B cell (primary cell): ENCODE measurements at regions not wholly inside any gene's neighbourhood (a gene's known extent, or its start where the extent isn't known, plus 50 kb on each side); places are given as distances from the start of the nearest gene placed in this dataset.

Experiments used
- EZH2 ChIP-seq: IDR thresholded peaks from 2 replicates; pipeline ENCODE4 v1.6.1; 2012; ENCODE audit warnings: borderline replicate concordance, low read depth, mild to moderate bottlenecking, moderate library complexity, low read length; ENCODE audit not compliant: insufficient read depth, poor library complexity, severe bottlenecking
- TF ChIP-seq, protein P1 (sequence below): fragments of 200-600 bp; IDR thresholded peaks from one replicate; pipeline ENCODE4 v1.8.0; 2022; ENCODE audit warnings: antibody characterized with exemption, mild to moderate bottlenecking

DNA sequence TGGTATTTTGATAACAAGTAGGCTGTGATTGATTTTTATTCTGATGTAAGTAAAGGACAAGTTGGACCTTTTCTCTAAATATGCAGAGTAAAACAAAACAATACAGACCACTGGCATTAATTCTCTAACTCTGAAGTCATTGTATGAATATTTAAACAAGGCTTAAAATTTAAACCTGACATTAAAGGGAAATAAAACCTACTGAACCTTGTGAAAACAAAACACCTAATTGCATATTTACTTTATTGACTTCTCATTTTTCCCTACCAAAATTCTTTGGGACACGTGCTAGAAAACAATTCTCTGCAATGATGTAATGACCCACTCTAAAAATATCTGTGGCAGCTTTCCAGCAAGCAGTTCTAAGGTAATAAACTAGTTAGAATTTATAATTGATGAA is 369.7 kb upstream of the TRAM1L1 start:
- TF ChIP-seq, protein P1, sequence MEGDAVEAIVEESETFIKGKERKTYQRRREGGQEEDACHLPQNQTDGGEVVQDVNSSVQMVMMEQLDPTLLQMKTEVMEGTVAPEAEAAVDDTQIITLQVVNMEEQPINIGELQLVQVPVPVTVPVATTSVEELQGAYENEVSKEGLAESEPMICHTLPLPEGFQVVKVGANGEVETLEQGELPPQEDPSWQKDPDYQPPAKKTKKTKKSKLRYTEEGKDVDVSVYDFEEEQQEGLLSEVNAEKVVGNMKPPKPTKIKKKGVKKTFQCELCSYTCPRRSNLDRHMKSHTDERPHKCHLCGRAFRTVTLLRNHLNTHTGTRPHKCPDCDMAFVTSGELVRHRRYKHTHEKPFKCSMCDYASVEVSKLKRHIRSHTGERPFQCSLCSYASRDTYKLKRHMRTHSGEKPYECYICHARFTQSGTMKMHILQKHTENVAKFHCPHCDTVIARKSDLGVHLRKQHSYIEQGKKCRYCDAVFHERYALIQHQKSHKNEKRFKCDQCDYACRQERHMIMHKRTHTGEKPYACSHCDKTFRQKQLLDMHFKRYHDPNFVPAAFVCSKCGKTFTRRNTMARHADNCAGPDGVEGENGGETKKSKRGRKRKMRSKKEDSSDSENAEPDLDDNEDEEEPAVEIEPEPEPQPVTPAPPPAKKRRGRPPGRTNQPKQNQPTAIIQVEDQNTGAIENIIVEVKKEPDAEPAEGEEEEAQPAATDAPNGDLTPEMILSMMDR, result no peak
- no peak for TF ChIP-seq EZH2
